ENCODE measurements at regions not wholly inside any gene's neighbourhood (a gene's known extent, or its start where the extent isn't known, plus 50 kb on each side); places are given as distances from the start of the nearest gene placed in this dataset.

- no peak overlapping the region for H3K4me3 Mint-ChIP-seq
- peaks cover 13 to 28% (median 19%) of the 10 kb centered on the region in 5 donors for H3K9me3 Mint-ChIP-seq
- H3K36me3 ChIP-seq (ENCODE audit: insufficient read depth, low read length), result no peaks in the 10 kb centered on the region
- no peak overlapping the region for H3K27ac Mint-ChIP-seq
- H3K4me1 Mint-ChIP-seq, result no peaks in the 10 kb centered on the region
- H3K9me3 ChIP-seq (ENCODE audit: low read length), result no peaks in the 10 kb centered on the region
- POLR2A ChIA-PET, result no interaction called here
- no peaks in the 10 kb centered on the region for H3K4me1 ChIP-seq (ENCODE audit: insufficient read depth, low read length)
- no peak for DNase-seq
- H3K27ac ChIP-seq (ENCODE audit: low read depth, low read length), result no peak overlapping the region
- no peak overlapping the region for H3K4me3 ChIP-seq (ENCODE audit: low read length)
- H3K36me3 Mint-ChIP-seq, result no peaks in the 10 kb centered on the region
- H3K27me3 ChIP-seq (ENCODE audit: insufficient read depth, low read length, poor library complexity, severe bottlenecking), result no peaks in the 10 kb centered on the region
- H3K27me3 Mint-ChIP-seq, result no peaks in the 10 kb centered on the region
- CTCF ChIA-PET, result no interaction called here
Observed at GRCh38 chr6:77037439-77037838, 425.9 kb downstream of the HTR1B start.

GRCh38 chr6:77036400-77036799 is 426.9 kb downstream of the HTR1B start:
- no peaks in the 10 kb centered on the region for H3K9me3 ChIP-seq (ENCODE audit: low read length)
- CTCF ChIA-PET, result no interaction called here
- no peaks in the 10 kb centered on the region for H3K27me3 Mint-ChIP-seq
- H3K4me3 Mint-ChIP-seq, result no peak overlapping the region
- H3K27ac Mint-ChIP-seq, result no peak overlapping the region
- DNase-seq, result no peak
- no peaks in the 10 kb centered on the region for H3K36me3 ChIP-seq (ENCODE audit: insufficient read depth, low read length)
- no peaks in the 10 kb centered on the region for H3K4me1 Mint-ChIP-seq
- no peak overlapping the region for H3K27ac ChIP-seq (ENCODE audit: low read depth, low read length)
- no peaks in the 10 kb centered on the region for H3K36me3 Mint-ChIP-seq
- no peaks in the 10 kb centered on the region for H3K4me1 ChIP-seq (ENCODE audit: insufficient read depth, low read length)
- POLR2A ChIA-PET, result no interaction called here
- H3K27me3 ChIP-seq (ENCODE audit: insufficient read depth, low read length, poor library complexity, severe bottlenecking), result no peaks in the 10 kb centered on the region
- no peak overlapping the region for H3K4me3 ChIP-seq (ENCODE audit: low read length)
- H3K9me3 Mint-ChIP-seq, result peaks cover 13 to 24% (median 19%) of the 10 kb centered on the region in 5 donors

- Histone ChIP-seq H3K4me3 (ENCODE audit: low read length) (no peak overlapping the region), H3K27me3 (ENCODE audit: insufficient read depth, low read length, poor library complexity, severe bottlenecking) (no peaks in the 10 kb centered on the region)
Observed at GRCh38 chr6:77034161-77034560, 429.1 kb downstream of the HTR1B start.

GRCh38 chr6:77030929-77031674 is 432.2 kb downstream of the HTR1B start:
- Histone ChIP-seq H3K9me3 (ENCODE audit: low read length) (no peaks in the 10 kb centered on the region), H3K4me1 (ENCODE audit: insufficient read depth, low read length) (no peaks in the 10 kb centered on the region), H3K27ac (ENCODE audit: low read depth, low read length) (no peak overlapping the region), H3K4me3 (ENCODE audit: low read length) (no peak overlapping the region), H3K36me3 (ENCODE audit: insufficient read depth, low read length) (no peaks in the 10 kb centered on the region), H3K27me3 (ENCODE audit: insufficient read depth, low read length, poor library complexity, severe bottlenecking) (no peaks in the 10 kb centered on the region)
- H3K27me3 Mint-ChIP-seq, result no peaks in the 10 kb centered on the region
- CTCF ChIA-PET, result no interaction called here
- POLR2A ChIA-PET, result no interaction called here
- no peak overlapping the region for H3K4me3 Mint-ChIP-seq
- no peaks in the 10 kb centered on the region for H3K36me3 Mint-ChIP-seq
- no peaks in the 10 kb centered on the region for H3K4me1 Mint-ChIP-seq
- no peak overlapping the region for H3K27ac Mint-ChIP-seq
- peaks cover 3 to 20% (median 8%) of the 10 kb centered on the region in 5 donors for H3K9me3 Mint-ChIP-seq
- DNase-seq, result no peak

More at GRCh38 chr6:77034161-77034560, 429.1 kb downstream of the HTR1B start:
- Histone ChIP-seq H3K9me3 (ENCODE audit: low read length) (no peaks in the 10 kb centered on the region), H3K27ac (ENCODE audit: low read depth, low read length) (no peak overlapping the region), H3K36me3 (ENCODE audit: insufficient read depth, low read length) (no peaks in the 10 kb centered on the region), H3K4me1 (ENCODE audit: insufficient read depth, low read length) (no peaks in the 10 kb centered on the region)
- no peaks in the 10 kb centered on the region for H3K36me3 Mint-ChIP-seq
- no peak overlapping the region for H3K27ac Mint-ChIP-seq
- CTCF ChIA-PET, result no interaction called here
- H3K27me3 Mint-ChIP-seq, result no peaks in the 10 kb centered on the region
- H3K9me3 Mint-ChIP-seq, result peaks cover 12 to 21% (median 14%) of the 10 kb centered on the region in 5 donors
- H3K4me1 Mint-ChIP-seq, result no peaks in the 10 kb centered on the region
- POLR2A ChIA-PET, result no interaction called here
- DNase-seq, result no peak
- H3K4me3 Mint-ChIP-seq, result no peak overlapping the region

GRCh38 chr6:77026341-77026740 is 436.9 kb downstream of the HTR1B start:
- Histone ChIP-seq H3K36me3 (ENCODE audit: insufficient read depth, low read length) (no peaks in the 10 kb centered on the region), H3K9me3 (ENCODE audit: low read length) (no peaks in the 10 kb centered on the region), H3K27ac (ENCODE audit: low read depth, low read length) (no peak overlapping the region), H3K4me3 (ENCODE audit: low read length) (no peak overlapping the region), H3K4me1 (ENCODE audit: insufficient read depth, low read length) (no peaks in the 10 kb centered on the region), H3K27me3 (ENCODE audit: insufficient read depth, low read length, poor library complexity, severe bottlenecking) (no peaks in the 10 kb centered on the region)
- Mint-ChIP-seq H3K9me3 (peaks cover 3 to 25% (median 6%) of the 10 kb centered on the region in 5 donors), H3K36me3 (no peaks in the 10 kb centered on the region), H3K27ac (no peak overlapping the region), H3K27me3 (no peaks in the 10 kb centered on the region), H3K4me1 (no peaks in the 10 kb centered on the region), H3K4me3 (no peak overlapping the region)
- no peak for DNase-seq
- ChIA-PET CTCF (no interaction called here), POLR2A (no interaction called here)

- Histone ChIP-seq H3K4me3 (ENCODE audit: low read length) (no peak overlapping the region), H3K36me3 (ENCODE audit: insufficient read depth, low read length) (no peaks in the 10 kb centered on the region), H3K27ac (ENCODE audit: low read depth, low read length) (no peak overlapping the region), H3K9me3 (ENCODE audit: low read length) (no peaks in the 10 kb centered on the region), H3K27me3 (ENCODE audit: insufficient read depth, low read length, poor library complexity, severe bottlenecking) (no peaks in the 10 kb centered on the region), H3K4me1 (ENCODE audit: insufficient read depth, low read length) (no peaks in the 10 kb centered on the region)
- ChIA-PET POLR2A (no interaction called here), CTCF (no interaction called here)
- DNase-seq, result no peak
- Mint-ChIP-seq H3K27me3 (no peaks in the 10 kb centered on the region), H3K27ac (no peak overlapping the region), H3K9me3 (peaks cover 3 to 25% (median 6%) of the 10 kb centered on the region in 5 donors), H3K4me3 (no peak overlapping the region), H3K36me3 (no peaks in the 10 kb centered on the region), H3K4me1 (no peaks in the 10 kb centered on the region)
Observed at GRCh38 chr6:77025736-77026223, 437.5 kb downstream of the HTR1B start.

GRCh38 chr6:77021778-77022177 is 441.5 kb downstream of the HTR1B start:
- no peak for DNase-seq
- no peaks in the 10 kb centered on the region for H3K4me1 Mint-ChIP-seq
- POLR2A ChIA-PET, result no interaction called here
- Histone ChIP-seq H3K4me3 (ENCODE audit: low read length) (no peak overlapping the region), H3K36me3 (ENCODE audit: insufficient read depth, low read length) (no peaks in the 10 kb centered on the region), H3K9me3 (ENCODE audit: low read length) (no peaks in the 10 kb centered on the region), H3K27me3 (ENCODE audit: insufficient read depth, low read length, poor library complexity, severe bottlenecking) (no peaks in the 10 kb centered on the region), H3K4me1 (ENCODE audit: insufficient read depth, low read length) (no peaks in the 10 kb centered on the region), H3K27ac (ENCODE audit: low read depth, low read length) (no peak overlapping the region)
- H3K27me3 Mint-ChIP-seq, result no peaks in the 10 kb centered on the region
- peaks cover 0 to 18% (median 3%) of the 10 kb centered on the region in 5 donors for H3K9me3 Mint-ChIP-seq
- H3K36me3 Mint-ChIP-seq, result no peaks in the 10 kb centered on the region
- CTCF ChIA-PET, result no interaction called here
- H3K27ac Mint-ChIP-seq, result no peak overlapping the region
- no peak overlapping the region for H3K4me3 Mint-ChIP-seq

GRCh38 chr6:77021232-77021631 is 442.1 kb downstream of the HTR1B start:
- no peak overlapping the region for H3K4me3 Mint-ChIP-seq
- POLR2A ChIA-PET, result no interaction called here
- no peaks in the 10 kb centered on the region for H3K4me1 Mint-ChIP-seq

More at GRCh38 chr6:77021232-77021631, 442.1 kb downstream of the HTR1B start:
- no peaks in the 10 kb centered on the region for H3K27me3 ChIP-seq (ENCODE audit: insufficient read depth, low read length, poor library complexity, severe bottlenecking)
- H3K4me1 ChIP-seq (ENCODE audit: insufficient read depth, low read length), result no peaks in the 10 kb centered on the region
- H3K9me3 ChIP-seq (ENCODE audit: low read length), result no peaks in the 10 kb centered on the region
- CTCF ChIA-PET, result no interaction called here
- no peaks in the 10 kb centered on the region for H3K36me3 ChIP-seq (ENCODE audit: insufficient read depth, low read length)
- DNase-seq, result no peak
- no peak overlapping the region for H3K4me3 ChIP-seq (ENCODE audit: low read length)
- H3K27me3 Mint-ChIP-seq, result no peaks in the 10 kb centered on the region
- no peak overlapping the region for H3K27ac ChIP-seq (ENCODE audit: low read depth, low read length)
- peaks cover 0 to 12% (median 2%) of the 10 kb centered on the region in 5 donors for H3K9me3 Mint-ChIP-seq
- H3K27ac Mint-ChIP-seq, result no peak overlapping the region
- no peaks in the 10 kb centered on the region for H3K36me3 Mint-ChIP-seq

Measured in CD8-positive, alpha-beta memory T cell (primary cell).